HCEC 1CT (cell line): ENCODE measurements at regions not wholly inside any gene's neighbourhood (a gene's known extent, or its start where the extent isn't known, plus 50 kb on each side); places are given as distances from the start of the nearest gene placed in this dataset.

Source experiments
- DNase-seq: peaks from one replicate; pipeline ENCODE4 v3.0.0-alpha.2; 2017

GRCh38 chr4:14059006-14059405, 431.5 kb upstream of the BOD1L1 start:
- DNase-seq, result no peak

DNA sequence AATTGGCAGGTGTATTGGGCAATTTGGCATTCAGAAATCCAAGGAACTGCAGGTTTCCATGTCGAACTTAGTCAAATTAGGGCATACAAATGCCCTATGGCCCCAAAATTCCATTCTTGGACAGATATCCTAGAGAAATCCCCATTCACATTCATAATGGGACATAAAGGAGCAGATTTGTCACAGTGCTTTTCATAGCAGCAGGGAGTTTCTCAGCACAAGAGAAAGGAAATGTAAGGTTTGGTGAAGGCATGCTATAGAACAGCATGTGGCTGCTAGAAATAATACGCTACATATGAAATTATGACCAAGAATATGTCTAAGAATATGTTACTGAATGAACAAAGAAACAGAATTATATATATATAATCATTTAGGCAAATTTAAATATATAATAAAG, 437.5 kb upstream of the BOD1L1 start:
- DNase-seq, result no peak

DNA sequence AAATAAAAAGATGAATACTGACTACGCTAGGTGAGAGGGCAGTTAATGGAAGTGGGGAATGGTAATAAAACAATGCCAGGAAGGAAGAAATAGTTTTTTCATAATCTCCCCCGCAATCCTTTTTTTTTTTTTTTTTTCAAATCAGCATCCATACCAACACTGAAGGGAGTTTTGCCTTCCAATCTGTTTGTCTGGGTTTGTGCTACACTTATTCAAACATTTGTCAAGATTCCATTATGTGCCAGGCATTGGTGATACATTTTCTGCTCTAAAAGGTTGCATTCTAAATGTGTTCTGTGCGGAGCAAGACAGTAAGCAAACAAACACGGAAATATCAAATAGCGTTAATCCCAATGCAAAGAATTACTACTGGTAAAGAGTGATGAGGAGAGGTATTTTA, 437.9 kb upstream of the BOD1L1 start:
- DNase-seq, result no peak

DNA sequence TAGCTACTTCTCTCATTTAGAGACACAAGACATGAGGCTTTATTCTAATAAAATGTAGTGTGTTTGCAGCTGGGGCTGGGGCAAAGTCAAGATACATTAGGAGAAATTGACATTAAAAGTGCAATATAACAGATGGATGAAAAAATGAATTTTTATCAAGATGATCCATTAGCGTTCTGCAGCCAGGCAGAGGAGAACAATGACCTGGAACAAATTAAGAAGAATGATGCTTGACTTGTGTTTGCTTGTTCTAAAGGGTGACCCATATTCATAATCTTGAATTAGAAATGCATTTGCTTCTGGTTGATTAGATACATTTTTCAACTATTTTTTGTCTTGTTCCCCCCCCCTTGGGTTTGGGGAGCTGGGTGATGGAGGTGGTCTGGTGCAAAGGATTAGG, 439.5 kb upstream of the BOD1L1 start:
- DNase-seq, result no peak

GRCh38 chr4:14069886-14070285, 442.4 kb upstream of the BOD1L1 start:
- no peak for DNase-seq

DNA sequence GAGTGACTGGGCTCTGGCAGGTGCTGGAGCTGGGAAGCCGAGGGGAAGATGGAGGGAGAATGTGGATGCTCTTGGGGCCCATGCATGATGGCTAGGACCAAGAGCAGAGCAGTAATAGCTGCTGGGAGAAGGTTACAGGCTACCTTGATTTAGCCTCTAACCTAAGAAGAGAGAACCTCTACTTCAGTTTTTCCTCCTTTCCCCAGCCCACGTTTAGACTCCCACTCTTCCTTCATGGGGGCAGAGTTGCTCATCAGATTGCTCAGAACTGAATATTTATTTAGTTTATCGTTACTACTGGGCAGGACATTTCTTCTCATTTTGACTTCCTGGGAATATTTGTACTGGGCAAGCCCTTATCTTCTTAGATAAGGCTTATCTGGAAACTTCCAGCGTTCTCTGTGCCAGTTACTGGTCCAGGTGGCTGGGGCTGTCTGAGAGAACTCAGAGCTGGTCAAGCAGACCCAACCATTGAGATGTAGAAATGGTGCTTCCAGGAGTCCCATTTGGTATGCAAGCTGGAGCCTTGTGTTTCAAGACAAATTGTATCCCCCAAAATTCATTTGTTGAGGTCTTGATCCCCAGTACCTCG, 442.9 kb upstream of the BOD1L1 start:
- DNase-seq, result no peak

- DNase-seq, result no peak
These were observed 445.0 kb upstream of the BOD1L1 start for GRCh38 chr4:14072506-14072905.

GRCh38 chr4:14076776-14077175, 449.3 kb upstream of the BOD1L1 start:
- no peak for DNase-seq

- DNase-seq, result no peak
These were observed 450.8 kb upstream of the BOD1L1 start for GRCh38 chr4:14078326-14078725.

- DNase-seq, result no peak
These were observed 452.1 kb upstream of the BOD1L1 start for GRCh38 chr4:14079601-14080000.

- no peak for DNase-seq
These were observed 455.6 kb upstream of the BOD1L1 start for GRCh38 chr4:14083150-14083549.

GRCh38 chr4:14084598-14084997, 457.1 kb upstream of the BOD1L1 start:
- no peak for DNase-seq

DNA sequence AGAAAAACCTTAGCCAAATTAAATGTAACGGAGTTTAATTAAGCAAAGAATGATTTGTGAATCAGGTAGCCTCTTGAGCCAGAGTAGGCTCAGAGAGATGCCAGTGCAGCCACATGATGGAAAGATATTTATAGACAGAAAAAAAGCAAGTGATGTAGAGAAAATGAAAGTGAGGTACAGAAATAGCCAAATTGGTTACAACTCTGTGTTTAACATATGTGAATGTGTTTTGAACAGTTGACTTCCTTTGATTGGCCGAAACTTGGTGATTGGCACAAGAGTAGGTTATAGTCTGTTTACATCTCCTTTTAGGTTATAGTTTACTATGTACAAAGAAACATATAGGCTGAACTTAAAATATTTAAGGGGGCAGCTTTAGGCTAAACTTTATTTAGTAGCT, 459.9 kb upstream of the BOD1L1 start:
- DNase-seq, result no peak

GRCh38 chr4:14087921-14088320, 460.4 kb upstream of the BOD1L1 start:
- no peak for DNase-seq

- DNase-seq, result no peak
These were observed 464.0 kb upstream of the BOD1L1 start for GRCh38 chr4:14091531-14091930.

- DNase-seq, result peak; percentile 14
These were observed 464.4 kb upstream of the BOD1L1 start for GRCh38 chr4:14091966-14092365.

DNA sequence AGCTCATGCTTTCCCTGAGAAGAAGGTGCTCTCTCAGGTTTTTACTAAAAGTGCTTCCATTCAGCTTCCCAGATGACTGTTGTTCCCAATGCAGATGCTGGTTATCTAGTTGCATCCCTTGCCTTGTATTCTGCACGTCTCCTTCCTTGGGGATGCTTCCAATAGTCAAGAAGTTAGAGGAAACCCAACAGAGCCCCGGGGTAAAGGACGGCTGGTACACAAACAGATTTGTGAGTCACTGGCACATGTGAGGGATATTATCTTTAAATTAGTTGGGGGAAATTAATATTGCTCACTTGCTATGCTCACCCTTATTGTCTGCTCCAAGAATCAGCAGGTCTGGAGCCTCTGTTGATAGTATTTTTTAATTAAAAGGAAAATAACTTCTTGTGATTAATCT, 465.2 kb upstream of the BOD1L1 start:
- DNase-seq, result no peak

DNA sequence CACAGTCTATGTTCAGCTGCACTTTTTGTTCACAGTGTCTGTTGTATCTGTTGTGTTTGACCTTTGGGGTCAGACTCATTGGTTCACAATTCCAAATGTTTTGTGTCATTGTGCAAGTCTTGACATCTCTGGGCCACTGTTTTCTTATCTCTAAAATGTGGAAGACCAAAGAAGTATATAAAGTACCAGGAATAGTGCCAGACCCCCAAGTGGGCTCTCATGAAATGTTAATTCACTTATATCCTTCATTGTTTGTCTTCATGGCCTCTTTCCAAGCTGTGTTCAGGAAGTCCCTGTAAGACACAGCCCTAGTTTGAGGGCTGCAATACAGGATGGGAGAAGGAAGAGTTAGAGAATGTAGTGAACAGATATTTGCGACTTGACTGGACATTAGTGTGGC, 468.3 kb upstream of the BOD1L1 start:
- DNase-seq, result no peak

- DNase-seq, result peak; percentile 69
These were observed 469.0 kb upstream of the BOD1L1 start for GRCh38 chr4:14096396-14096965.

- DNase-seq, result no peak
These were observed 472.8 kb upstream of the BOD1L1 start for GRCh38 chr4:14100349-14100748.

DNA sequence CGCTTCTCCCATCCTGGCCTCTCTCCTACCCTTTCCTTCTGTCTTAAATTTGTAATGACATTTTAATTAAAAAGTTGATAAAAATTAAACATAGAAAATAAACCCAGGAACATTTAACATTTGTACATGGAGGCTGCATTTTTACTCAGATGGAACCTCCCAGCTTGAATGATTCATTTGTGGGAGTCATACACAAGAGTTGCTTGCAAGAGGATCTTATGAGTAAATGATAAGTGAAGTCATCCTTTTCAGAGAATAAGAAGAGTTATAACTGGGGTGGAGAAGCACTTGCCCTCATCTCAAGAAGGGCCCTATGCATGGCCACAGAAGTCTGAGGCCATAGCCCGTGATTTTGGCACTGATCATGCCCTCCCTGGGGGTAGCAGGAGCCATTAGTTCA, 482.9 kb upstream of the BOD1L1 start:
- DNase-seq, result peak; percentile 67

- peak; percentile 13 for DNase-seq
These were observed 484.2 kb upstream of the BOD1L1 start for GRCh38 chr4:14111730-14112181.

- no peak for DNase-seq
These were observed 487.6 kb upstream of the BOD1L1 start for GRCh38 chr4:14115106-14115505.

DNA sequence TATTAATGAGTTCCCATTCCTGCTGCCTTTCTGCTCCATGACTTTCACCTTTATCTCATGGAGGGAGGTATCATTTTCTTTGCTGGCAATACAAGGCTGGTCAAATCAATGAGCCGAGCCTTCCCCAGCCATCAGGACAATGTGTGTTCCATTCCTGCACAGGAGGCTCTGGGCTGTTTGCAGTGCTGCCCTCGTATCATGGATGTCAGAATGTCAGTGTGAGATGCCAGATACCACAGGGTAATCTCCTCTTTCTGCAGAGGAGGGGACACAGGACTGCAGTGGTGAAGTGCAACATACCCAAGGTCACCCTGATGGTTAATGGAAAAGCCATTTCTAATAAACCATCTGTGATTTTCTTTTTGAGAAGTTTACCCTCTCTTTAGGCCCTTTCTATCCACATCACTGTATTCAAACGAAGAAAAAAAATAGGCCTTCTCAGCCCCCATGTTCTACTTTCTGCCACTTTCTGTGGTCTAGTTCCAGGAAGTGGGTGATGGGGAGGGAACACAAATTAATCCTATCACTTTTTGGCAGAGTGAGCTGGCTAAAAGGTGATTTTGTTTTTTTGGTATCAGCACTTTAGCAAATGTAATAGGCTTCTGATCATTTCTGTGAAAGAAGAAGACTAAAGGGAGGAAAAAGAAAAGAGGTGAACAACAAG, 490.2 kb upstream of the BOD1L1 start:
- no peak for DNase-seq

- DNase-seq, result no peak
These were observed 497.3 kb upstream of the BOD1L1 start for GRCh38 chr4:14124816-14125215.
